HG02981 (cell line): ENCODE measurements at regions not wholly inside any gene's neighbourhood (a gene's known extent, or its start where the extent isn't known, plus 50 kb on each side); places are given as distances from the start of the nearest gene placed in this dataset.

ENCODE experiments used
- ATAC-seq: cut with Tn5 transposase; IDR thresholded peaks from one replicate; pipeline ENCODE4 v1.9.1; 2021; ENCODE audit warnings: mild to moderate bottlenecking, moderate library complexity; ENCODE audit not compliant: unreplicated experiment

DNA sequence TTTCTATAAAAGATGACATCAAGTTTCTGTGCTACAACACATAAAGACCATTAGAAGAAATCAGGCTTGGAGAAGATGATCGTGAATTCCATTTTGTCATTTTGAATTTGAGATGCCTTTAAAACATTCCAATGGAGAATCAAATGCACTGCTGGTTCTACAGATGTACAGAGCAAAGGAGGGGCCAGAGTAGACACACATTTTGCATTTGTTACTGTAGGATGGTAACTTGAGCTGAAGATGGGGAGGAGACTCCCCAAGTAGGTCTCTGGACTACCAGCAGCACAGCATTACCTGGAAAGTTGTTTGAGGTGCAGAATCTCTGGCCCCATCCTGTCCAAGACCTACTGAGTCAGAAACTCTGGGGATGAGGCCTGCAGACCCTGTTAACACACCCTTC lies 121.6 kb upstream of the RALGAPA2 start:
- ATAC-seq: no peak

DNA sequence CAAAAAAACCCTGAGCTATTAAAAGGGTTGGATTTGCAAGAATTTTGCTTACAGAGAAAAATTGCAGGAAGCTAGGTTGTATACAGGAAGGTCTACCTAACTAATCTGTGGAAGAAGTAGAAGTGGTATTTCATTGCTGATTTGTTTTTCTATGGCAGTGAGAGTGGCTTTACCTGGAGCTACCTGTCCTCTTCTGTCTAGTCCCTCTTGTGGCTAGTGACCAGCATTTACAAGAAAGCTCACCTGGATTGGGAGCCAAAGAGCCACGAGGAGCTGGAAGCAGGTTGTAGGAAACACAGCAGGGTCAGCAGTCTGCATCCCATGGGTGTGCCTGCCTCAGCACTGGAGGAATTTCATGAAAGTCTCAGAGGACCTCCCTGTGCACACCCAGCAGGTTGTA lies 120.3 kb upstream of the RALGAPA2 start:
- no peak for ATAC-seq

DNA sequence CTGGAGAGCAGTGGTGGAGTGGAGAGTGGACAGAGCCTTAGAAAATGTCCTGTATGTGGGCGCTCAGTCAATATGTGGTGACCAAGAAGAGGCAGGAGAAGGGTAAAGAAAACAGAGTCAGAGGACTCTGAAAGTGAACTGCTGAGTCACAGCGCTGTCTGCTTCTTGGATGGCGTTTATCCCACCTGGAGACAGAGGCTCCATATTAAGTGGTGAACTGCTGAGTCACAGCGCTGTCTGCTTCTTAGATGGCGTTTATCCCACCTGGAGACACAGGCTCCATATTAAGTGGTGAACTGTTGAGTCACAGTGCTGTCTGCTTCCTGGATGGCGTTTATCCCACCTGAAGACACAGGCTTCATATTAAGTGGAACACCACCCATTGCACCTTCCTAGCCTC lies 119.3 kb upstream of the RALGAPA2 start:
- ATAC-seq: no peak

DNA sequence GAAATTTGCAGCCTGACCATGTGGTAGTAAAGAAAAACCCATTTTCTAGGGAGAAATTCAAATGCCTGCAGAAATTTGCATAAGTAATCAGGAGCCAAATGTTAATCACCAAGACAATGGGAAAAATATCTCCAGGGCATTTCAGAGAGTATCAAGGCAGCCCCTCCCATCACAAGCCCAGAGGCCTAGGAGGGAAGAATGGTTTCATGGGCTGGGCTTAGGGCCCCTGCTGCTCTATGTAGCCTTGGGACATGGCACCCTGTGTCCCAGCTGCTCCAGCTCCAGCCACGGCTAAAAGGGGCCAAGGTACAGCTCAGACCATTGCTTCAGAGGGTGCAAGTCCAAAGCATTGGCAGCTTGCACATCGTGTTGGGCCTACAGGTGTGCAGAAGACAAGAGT lies 117.2 kb upstream of the RALGAPA2 start:
- no peak for ATAC-seq

DNA sequence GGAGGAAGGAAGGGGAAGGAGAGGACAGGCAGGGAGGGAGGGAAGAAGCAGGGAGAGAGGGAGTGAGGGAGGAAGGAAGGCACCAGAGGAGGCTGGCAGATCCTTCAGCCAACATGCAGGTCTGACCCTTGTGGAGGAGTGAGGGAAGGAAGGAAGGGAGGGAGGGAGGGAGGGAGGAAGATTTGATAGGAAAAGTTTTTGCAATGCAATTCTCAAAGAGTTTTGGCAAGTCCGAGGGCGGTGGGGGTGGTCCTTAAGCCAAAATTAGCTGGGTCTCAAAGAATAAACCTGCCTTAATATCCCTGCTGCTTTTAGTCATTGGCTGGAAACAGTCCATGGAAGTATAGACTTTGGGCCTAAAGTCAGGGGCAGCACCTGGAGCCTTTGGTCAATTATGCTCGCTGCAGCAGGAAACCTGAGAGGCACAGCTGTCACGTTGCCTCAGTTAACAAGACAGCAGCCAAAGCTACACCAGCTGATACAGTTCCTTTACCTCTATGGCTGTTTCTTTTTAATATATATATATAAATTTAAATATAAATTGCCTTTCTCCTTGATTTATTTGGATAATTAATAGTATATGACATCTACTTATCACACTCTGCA lies 115.7 kb upstream of the RALGAPA2 start:
- no peak for ATAC-seq

DNA sequence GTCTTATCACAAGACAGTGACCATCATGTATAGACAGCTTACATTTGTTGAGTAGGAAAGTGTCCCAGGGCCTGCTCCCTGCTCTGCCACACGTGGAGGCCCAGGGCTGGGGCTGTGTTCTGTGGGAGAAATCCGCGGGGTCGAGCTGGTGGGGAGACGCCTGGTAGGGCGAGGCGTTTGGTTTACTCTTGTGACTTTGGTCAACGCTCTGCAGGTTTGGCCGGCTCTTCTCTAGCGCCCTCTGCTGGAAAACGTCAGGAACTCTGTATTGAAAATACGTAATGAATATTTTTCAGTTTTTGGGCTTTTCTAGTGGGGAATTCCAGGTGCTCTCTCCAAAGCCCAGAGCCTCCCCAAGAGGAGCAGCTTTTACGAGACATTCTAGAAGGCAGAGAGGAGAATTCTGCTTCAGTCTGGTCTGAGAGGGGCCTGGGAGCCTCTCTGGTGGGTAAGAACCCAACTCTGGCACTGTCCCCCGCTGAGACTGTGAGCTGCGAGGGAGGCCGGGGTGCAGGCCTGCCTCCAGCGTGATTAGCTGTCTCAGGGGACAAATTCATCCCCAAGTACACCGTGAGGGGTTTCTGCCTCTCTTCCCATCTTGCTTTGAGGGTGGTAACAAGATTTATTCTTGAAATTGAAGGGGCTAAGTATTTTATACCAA lies 112.6 kb upstream of the RALGAPA2 start:
- no peak for ATAC-seq

DNA sequence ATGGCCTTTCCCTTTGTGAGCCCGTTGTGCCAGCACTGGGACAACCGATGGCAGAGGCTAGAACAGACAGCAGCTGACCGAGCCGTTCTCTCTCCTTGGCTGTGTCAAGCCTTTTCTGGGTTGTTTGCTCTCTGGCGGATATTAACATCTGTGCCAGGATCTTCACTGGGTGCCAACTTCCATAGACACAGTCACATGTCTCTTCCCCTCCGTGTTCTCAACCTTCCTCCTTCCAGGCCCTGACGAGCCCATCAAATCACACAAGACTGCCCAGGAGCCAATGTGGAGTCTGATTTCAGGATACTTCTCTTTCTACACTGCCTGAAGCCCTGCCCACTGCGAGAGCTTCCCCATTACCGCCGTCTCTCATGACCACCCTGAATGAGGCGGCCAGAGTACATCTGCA lies 111.0 kb upstream of the RALGAPA2 start:
- ATAC-seq: no peak

DNA sequence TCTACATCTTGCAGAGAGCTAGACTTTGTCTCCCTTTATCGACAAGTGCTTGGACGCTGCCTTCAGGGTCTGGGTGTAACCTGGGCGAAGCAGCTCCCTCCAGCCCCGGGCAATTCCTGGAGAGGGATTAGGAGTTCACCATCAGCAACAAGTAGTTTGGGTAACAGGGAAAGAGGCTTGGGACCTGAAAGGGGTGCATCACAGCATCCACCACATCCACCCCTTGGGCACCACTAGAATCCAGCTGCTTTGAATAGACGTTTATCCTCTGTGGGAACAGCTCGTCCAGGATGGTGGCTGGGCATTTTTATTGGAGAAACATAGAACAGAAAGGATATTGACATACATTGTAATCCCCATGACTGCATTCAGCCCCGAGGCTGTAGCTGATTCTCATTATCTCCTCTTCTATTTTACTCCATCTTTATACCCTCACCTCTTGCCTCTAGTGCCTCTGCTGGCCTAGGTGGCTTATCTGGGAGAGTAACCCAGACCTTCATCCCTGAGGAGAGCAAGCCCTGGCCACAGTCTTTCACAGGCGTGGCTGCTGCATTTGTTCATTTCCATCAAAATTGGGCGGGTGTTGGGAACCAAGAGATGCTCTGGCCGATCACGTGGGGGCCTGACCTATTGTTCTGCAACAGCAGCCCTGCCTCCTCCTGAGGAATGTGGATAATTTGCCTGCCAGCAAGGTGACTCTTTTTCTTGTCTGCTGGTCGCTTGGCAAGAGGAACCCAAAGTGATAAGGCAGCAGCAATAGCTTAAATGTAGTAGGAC lies 109.2 kb upstream of the RALGAPA2 start:
- no peak for ATAC-seq

DNA sequence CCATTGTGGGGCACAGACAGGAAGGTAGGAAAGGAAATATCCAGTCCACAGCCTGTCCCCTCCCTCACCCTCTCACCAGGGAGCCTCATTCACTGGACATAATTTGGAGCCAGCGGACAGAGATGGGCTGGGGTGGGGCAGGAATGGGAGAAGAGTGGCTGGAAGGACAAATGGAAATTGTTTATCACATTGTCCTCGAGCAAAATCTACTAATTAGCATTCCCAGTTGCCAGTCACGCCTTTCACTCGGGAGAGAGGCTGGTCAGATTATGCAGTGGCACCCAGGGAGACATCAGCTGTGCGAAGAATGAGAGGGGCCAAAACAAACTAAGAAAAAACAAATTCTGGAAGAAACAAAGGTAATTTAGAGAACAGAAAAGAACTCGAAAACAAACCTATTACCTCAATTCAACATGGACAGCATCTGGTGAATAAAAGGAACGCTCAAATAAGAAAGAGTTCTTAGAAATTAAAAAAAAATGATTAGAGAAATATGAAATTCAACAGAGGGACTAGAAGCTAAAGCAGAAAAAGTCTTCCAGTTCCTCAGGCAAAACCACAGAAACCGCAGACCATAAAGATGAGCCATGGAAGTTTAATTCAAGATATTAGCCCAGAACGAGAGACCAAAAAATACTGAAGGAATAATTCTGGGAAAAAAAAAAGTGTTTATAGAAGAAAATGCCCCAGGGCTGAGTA lies 108.5 kb upstream of the RALGAPA2 start:
- ATAC-seq: no peak

DNA sequence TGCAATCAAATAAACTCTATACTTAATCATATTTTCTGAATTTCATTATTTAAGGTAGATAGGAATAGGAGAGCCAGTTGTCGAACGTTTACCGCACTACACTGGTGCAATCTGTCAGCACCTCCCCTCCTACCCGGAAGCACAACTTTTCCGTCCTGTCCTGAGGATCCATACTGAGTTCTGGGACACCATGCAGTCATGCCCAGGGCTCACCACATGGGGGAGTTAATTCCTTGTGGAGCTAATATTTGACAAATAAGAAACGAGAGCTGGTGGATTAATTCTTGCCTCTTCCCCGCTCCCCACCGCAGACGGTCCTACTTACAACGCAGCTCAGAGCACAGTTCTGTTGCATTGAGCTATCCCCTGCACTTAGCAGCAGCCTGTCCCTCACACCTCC lies 107.7 kb upstream of the RALGAPA2 start:
- no peak for ATAC-seq

DNA sequence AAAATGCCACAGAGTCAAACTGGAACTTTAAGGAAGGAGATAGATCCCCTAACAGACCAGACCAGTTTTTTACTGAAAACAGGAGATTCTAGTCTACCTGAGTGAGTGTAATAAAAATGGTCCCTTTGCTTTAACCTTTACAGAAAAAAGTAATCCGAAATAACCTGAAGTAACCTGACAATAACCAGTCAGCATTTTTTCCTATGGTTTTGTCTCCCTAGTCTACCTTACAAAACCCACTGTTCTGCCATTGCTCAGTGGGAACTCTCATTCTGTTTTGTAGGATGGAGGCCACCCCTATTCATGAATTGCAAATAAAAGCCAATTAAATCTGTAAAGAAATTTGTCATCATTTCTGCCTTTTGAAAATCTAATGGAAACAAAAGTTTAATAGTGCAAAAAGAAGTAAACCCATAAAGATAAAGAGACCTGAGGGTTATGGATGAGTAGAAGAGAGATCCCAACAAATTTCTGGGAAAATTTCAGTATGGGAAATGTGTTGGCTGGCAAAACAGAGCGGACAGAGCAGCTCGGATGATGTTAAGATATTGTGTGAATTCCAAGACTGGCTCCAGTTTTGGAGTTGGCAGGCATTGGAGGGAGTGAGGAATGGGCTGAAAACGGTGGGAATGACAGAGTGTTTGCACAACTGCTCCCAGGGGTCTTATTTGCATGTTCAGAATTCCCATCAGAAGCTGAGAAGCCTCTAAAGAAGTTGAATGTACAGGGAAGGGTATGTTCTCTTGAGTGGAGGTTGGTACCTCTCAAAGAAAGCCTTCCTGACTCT lies 104.7 kb upstream of the RALGAPA2 start:
- no peak for ATAC-seq

DNA sequence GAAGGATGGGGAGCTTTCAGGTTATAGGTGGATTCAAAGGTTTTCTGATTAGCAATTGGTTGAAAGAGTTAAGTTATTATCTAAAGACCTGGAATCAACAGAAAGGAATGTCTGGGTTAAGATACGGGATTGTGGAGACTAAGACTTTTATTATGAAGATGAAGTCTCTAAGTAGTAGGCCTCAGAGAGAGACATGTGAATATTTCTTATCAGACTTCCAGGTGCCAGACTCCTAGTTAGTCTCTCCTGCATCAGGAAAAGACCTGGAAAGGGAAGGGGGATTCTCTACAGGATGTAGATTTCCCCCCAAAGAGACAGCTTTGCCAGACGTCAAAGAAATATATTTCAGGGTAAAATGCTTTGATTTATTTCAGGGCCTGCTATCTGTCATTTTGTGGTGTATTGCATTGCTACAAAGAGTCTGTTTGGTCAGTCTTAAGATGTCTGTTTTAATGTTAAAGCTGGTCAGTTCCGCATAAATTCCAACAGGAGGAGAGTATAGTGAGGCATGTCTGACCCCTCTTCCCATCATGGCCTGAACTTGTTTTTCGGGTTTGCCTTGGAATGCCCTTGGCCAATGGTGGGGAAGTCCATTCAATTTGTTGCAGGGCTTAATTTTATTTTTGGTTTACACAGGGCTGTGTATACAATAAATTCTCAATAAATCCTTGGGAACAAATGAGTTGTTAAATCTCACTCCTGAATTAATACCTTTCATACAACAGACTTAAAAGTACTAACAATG lies 103.4 kb upstream of the RALGAPA2 start:
- no peak for ATAC-seq

DNA sequence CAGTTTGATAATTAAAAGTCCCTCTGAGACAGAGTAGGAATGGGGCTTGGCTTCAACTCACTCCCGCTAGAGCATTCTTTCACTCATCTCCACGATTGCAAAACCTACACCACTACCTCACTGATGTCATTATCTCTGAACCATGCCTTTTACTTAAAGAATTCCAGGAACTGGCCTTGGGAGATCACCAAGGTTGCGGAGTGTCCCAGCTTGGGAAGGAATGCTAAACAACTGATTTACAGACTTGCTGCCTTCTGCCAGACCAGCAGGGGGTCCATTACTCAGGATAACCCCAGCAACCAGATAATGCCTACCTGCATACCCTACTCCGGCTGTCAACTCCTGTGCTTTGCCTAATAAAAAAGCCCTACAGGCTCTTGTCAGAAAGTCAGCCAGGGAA lies 102.2 kb upstream of the RALGAPA2 start:
- no peak for ATAC-seq

DNA sequence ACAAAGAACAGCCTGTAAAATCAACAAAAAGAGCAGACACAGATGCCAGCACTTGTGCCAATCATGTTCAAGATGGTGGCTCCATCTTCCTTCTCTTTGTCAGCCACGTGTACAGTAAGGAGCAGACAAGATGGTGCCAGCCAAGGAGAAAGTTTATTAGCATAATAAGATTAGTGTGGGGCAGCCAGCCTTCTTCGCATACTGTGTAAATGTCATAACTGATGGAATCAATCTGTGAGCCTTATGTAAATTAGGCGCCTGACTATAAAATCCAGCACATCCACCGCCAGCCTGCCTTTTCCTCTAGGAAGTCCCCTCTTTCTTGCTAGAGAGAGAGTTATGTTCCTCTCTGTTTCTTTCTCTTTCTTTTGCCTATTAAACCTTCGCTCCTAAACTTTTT lies 99.7 kb upstream of the RALGAPA2 start:
- ATAC-seq: no peak

DNA sequence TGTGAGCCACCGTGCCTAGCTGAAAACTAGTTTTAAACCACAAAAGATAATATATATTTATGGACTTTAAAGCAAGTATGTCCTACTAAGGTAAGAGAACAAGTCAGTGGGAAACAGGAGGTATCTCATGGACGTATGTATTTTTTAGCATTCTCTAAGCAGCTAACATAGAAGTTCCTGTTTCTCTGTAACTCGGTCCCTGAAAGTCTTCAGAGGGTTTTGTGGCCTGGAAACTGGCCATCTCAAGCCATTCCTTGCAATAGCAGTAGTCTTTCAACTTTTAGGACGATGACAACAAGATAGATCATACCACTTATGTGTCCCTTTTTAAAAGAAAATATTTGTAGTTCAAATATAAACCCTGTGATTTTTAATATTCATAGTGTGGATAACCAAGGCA lies 95.6 kb upstream of the RALGAPA2 start:
- ATAC-seq: no peak

DNA sequence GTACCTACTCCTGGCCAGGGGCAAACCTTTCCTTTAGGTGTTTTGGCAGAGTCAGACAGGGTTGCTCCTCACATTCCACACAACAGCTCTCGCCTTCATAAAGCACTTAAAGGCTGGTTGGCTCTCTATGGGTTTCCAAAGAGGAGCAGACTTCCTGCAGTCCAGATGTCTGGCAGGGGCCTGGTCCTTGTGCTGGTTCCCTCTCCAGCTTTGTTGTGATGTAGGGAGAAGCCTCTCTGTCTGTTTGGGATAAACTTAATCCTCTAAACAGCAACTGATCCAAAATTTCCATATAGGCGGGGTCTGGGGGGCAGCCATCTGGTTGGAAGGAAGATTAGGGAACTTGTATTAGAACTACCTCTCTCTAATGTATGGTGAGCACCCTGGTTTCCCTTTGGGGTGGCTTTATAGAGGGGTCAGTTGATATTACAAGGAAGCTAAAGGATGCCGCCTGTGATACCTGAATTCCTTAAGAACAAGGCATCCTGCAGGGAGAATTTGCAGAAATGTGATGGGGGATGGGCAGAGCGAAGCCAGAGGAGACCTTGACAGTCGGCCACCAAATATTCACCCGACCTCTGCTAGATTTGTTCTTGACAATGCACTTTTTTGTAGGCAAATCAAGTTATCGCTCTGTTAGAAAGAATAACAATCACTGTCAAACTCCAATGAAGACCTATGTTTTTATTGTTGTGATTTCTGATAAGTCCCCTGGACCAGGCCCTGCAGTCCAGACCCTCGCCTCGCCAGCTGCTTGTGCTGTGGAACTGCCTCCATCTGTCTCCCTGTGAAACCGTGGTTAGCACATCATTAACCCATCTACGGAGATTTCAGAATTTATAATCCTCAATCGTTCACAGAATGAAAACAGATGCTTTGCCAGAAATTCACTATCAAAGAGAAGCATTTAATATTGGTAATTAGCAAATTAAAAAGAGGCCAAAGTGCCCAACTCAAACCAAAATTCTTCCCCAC lies 94.0 kb upstream of the RALGAPA2 start:
- no peak for ATAC-seq

DNA sequence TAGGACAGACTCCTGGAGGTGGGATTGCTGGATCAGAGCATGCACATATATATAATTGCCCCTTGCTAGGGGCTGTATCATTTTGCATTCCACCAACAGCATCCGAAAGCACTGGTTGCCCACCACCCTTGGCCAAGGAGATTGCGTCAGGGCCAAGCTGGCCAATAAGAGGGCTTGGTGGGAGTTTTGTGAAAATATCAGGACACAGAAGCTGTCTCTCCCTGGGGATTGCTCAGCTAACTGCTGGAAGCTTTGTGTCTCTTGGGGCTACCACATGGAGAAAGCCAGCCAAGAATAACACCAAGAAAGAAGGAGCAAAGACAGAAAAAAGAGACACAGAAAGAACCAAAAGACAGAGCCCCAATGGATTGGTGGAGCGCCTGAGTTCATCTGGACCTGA lies 90.6 kb upstream of the RALGAPA2 start:
- no peak for ATAC-seq

DNA sequence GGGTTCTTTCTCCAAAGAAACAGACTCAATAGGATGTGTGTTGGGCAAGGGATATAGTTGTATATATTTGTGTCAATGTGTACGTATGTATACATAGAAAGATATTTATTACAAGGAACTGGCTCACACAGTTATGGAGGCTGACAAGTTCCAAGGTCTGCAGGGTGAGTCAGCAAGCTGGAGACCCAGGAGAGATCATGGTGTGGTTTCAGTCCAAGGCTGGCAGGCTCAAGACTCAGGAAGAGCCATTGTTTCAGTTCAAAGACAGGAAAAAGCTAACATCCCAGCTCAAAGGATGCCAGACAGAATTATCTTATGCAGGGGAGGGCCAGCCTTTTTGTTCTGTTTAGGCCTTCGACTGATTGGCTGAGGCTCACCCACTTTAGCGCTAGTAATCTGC lies 89.9 kb upstream of the RALGAPA2 start:
- ATAC-seq: no peak

DNA sequence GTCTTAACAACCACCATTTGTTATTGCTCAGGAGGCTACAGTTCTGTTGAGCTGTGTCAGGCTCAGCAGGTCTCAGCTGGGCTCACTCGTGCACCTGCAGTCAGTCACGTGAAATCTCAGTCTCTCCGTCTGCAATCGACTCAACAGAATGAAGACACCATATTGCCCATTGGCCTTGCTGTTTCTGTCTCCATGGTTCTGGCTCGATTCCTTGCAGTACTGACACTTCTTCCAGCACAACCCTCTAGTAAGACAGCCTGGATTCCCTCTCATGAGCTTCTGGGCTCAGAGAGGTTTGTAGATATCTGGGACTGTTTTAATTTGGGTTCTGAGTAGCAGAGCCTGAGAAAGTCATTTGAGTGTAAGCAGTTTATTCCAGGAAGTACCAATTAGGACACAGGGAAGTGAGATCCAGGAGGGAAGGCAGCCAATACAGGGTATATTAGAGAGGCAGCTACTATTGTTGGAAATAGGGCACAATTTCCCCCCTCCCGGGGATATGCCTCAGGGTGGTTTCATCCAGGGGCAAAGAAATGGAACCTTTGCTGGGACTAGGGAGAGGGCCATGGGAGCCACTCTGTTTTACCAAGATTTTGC lies 87.4 kb upstream of the RALGAPA2 start:
- no peak for ATAC-seq
